ENCODE measurements at regions not wholly inside any gene's neighbourhood (a gene's known extent, or its start where the extent isn't known, plus 50 kb on each side); places are given as distances from the start of the nearest gene placed in this dataset.

DNA sequence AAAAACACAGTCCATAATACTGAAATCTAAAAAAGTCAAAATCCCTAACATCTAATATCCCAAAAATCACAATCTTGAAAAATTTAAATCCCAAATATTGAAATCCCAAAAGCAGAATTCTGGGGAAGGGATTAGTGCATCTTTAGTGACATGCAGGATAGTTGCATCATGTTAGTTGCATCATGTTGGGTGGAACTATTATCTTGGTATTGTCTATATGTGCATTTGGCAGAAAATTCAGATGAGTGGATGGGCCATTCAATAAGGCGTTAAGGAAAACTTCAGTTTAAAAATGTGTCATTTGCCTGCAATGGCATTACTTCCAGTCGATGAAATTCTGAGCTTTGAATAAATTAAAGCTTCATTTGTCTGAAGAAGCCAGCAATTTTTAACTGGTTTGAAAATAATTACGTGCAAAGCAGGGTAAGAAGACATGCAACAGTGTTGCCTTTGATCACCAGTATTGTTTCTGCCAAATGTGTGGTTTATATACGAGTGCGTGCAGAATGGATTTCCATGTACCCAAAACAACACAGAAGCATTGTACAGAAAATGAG is 221.4 kb upstream of the NFE2L3 start:
- no peak for DNase-seq

DNA sequence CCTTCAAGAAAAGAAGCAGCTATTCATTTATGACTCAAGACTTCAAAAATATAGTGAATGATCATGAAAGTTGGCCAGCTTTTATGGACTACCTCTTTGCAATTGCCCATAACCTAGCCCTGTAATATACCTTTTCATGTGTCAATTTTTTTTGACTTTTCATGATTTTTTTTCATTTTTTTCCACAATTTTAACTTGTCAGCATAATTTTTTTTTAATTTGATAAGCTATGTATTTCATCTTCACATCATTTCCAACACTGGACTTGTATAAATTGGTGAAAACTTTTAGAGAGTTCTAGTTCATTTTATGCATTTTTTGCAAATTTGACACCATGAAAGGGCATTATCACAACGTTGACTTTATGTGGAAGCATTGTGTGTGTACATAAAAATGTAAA is 220.8 kb upstream of the NFE2L3 start:
- no peak for DNase-seq

DNA sequence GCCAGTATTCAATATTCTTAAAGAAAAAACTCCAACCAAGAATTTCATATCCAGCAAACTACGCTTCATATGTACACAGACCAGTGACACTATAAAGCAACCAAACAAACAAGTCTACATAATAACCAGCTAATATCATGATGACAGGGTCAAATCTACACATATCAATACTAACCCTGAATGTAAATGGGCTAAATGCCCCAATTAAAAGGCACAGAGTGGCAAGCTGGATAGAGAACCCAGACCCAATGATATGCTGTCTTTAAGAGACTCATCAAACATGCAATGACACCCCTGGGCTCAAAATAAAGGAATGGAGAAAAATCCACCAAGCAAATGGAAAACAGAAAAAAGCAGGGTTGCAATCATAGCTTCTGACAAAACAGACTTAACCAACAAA is 218.1 kb upstream of the NFE2L3 start:
- DNase-seq = no peak

DNA sequence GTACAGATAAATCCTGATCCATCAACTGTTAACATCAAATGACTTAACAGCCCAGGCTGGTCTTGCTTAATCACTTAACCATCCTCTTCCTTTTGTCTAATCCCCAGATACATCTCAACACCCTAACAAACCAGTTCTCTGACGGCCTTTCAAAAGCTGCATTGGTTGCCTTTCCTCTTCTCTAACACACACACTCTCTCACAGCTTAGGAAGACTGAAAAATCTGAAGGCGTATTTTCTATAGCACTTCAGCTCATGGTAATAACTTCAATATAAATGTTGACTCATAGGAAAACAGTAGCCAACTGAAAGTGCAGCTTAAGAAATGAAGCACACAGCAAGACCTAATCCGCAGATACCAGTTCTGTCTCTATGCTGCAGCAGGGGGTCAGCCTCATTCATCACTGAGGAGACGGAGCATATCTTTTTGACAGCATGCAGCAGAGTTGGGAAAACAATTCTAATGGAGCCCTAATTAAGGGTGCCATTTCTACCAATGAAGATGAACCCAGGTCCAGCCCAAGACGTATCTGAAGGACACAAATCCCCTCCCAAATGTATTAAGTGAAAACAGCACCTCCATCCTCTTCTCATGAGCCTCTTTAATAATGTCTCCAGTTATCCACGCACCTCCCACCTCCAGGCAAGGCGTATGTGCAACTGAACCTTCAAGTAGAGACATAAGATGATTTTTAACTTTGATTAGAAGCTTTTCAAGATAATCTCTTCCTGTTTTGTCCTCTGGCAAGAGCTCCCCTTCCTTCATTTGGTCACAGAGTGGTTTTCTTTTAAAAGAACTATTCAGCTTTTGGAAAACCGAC is 211.7 kb upstream of the NFE2L3 start:
- no peak for DNase-seq

DNA sequence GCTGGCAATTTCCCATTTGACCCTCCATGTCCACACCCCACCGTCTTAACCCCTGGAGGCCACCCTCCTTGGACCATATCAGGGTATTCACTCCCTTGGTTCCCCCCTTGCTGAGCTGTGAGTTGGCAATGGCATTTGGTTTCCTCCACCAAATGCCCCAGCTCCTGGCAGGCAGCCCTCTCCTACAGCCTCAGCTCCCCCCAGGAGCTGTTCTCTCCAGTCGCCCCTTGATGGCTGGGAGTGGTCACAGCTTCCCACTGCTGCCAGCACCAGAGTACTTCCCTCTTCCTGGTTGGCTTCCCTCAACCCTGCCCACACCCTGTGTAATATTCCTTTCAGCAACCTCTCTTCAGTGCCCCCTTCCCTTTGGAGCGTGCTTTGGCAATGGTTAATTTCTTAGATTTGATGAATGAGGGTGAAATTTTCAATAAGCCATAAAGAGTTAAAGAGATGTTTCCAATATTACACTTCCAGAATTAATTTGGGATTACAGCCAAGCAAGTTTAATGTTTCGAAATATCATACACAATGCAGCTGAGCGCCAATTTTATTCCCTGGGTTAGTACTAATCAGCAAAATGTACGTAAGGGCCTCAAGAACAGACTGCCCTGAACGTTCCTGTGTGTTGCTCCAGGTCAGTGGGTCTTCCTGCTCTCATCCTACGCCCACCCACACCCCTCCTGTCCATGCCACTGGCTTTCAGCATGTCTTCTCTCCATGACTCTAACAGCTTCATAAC is 207.1 kb upstream of the NFE2L3 start:
- no peak for DNase-seq

DNA sequence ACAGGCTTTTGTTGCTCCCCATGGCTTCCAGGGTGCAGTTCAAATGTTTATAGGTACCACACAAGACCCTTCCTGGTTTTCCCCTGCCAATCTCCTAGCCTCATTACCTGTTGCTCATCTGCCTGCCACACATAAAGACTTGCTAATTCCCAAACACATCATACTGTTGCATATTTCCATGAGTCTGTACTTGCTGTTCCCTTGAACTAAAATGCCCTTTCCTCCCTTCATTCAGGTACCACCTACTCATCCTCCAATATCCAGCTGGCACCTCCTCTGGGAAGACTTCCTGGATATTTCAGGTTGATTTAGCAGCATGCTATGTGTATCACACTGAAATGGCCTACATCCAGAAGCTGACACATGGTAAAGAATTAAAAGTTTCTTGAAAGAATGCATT is 206.4 kb upstream of the NFE2L3 start:
- no peak for DNase-seq

DNA sequence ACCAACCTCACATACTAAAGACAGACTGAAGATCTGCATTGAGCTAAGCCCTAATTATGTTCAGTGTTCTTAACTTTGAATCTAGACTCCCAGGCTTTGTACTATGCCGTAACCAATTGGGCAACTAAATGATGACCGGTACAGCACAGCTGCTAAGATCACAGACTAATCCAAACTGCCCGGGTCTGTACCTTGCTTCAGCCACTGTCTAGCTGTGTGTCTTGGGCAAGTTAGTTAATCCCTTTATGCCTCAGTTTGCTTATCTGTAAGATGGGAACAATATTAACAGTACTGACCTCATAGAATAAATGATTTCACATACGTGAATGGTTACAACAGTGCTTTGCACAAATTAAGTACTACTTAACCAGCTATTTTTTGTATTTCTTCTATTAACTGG is 205.8 kb upstream of the NFE2L3 start:
- no peak for DNase-seq

DNA sequence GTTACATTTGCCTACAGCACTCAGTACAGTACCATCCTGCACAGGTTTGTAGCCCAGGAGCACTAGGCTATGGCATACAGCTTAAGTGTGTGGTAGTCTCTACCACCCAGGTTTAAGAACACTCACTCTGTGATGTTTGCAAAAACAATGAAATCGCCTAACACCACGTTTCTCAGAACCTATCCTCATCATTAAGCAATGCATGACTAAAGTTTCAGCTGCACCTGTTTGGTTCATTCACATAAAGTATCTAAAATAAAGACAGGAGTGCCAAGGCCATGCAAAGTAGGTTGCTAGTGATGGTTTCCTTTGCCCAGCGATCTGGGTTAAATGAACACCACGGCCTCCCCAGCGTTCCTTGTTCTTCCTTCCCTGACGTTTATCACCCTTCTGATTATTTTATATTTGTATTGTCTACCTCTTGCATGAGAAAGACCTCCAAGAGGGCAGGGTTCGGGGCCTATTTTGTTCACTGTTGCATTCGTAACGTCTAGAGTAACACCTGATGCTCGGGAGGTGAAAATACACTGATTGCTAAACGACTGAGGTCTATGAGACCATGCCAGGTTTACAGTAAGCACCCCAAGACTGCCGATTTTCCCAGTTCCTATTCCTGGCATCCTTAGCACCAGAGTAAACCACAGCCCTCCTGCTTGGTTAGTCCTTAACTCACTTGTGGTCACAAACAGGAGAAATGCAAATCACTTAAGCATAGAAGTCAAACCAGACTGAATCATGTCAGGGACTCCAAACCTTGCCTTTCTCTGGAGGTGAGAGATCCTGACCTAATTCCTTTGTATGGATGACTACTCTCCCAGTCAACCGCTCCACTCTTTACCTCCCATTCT is 204.1 kb upstream of the NFE2L3 start:
- no peak for DNase-seq

DNA sequence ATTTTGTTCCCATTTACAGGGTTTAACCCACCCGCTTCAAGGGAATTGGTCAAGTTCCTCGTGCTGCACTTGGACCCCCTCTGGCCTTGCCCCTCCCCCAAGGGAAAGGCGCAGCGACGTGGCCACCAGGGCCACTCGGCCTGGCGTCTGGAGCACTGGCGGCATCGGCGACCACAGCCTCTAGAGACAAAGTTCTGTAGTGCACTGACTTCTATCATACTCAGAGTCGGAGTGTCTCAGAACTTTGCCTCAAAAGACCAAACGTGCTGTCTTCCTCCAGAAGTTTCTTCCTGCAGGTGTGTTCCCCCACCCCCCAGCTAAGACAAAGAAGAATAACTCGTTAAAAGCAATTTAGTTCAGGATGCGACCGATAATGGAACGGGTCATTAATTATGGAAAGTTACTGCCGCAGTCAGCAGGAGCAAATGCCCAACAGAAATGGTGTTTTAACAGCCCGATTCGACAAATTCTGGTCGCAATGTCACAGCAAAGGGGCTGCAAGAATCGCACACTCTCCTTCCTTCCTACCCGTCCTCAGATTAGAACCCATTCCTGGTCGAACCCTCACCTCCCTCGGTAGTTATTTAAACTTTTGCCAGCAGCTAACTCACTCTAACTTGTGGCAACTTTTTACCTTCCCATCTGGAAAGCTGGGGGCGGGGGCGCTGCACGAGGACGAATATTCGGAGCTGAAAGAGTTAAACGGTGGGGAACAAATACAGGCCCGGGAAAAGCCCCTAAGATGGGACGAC is 202.1 kb upstream of the NFE2L3 start:
- no peak for DNase-seq

DNA sequence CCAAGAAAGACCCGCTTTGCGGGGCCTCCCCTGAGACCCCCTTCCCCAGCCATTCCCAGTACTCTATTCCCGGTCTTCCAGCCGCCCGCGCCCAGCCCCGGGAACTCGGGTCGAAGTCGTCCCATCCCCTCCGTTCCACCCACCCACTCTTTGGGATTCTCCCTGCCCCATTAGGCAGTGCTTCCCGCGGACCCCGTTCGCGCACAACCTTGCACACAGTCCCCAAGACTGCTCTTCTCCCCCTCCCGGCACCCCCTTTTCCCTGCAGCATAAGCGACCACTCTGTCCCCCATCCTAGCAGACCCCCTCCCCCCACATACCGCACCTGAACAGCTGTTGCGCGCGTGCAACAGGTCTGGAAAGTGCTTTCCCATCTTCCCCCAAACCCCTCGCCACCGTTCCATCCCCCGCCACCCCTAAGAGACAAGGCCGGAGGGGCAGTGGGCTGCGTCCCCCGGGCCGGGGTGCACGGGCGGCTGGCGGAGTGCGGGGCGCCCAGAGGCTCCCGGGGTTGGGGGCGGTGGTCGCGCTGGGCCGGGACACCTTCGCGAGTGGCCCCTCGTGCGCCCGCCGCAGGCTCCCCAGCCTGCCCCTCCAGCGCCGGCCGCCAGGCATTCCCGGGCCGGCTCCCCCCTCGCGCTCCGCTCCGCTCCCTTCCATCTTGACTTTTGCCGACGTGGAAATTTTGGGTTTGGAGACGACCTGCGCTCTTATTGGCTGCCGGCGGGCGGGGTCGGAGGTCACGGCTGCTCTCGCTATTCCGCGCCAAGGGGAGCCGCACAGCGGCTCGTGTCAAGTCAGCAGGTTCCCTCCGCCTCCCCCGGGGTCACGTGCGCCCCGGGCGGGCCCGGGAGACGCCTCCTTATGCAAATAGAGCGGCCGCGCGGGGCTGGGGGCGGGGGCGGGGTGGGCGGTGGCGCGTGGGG is 201.2 kb upstream of the NFE2L3 start:
- peak; percentile 93 for DNase-seq

DNA sequence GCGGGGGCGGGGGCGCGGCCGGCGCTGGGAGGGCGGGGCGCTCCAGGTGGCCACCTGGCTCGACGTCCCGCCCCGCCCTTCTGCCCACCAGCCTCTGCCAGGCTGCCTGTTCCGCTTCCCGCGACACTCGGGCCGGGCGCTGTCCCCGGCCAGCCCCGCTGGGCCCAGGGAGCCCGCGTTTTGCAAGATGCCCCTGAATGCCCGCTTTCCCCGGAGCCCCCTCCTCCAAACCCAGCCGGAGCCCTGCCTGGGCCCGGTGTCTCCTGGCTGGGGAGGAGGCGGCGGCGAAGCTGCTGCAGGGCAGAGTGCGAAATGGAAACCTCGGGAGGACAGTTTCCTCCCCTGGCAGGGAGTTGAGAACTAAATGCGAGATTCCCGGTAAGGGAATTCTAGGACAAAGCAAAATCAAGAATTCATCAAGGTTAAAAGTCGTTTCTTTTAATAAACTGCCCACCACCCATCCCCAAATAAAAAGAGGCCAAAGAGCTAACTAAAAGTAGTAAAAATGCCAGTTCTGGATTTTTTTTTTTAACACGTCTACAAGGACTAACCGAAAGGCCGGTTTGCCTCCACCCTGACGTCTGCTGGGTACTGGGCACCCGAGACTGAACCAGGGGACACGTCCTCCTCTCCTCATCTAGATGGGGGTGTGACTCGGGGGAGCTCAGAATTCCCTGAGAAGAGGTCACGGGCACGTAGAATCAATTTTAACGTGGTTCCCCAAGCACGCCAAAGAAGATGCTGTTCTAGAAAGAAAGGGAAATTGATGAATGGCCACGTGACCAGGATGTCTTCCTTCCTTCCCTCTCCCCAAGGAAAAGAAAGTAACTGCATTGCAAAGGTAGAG is 200.4 kb upstream of the NFE2L3 start:
- DNase-seq = no peak

DNA sequence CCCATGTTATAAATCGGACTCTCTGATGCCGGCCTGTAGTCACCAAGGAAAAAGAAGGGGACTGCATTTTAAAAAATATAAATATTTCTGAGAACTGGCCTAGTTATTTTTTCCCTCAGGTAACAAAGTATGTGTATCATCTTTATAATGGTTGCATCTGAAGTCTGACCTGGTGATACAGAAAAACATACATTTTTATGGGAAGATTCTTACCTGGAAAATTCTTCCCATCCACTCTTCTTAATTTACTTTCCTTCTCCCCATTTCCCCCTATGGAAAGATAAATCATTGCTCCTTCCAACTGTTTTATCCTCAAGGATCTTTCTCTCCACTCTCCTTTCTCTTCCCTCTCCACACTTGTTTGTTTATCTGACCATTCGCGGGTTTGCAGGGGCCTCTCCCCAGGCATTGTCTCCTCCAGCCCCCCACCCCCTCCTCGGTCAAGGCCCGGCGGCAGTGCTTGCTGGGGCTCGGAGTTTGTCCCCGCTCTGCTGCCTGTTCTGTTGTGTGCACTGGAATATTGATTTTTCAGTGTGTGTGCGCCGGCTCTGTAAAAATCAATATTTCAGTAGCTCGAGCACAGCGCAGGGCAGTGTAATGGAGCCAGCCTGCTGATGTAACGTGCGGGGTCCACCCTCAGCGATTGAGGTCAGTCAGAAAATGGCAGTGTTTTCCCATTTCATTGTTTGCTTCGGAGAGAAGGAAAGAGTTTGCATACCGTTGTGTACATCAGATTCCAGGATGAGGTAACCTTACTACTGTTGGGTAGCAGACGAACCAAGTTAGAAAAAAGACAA is 199.5 kb upstream of the NFE2L3 start:
- DNase-seq = no peak

DNA sequence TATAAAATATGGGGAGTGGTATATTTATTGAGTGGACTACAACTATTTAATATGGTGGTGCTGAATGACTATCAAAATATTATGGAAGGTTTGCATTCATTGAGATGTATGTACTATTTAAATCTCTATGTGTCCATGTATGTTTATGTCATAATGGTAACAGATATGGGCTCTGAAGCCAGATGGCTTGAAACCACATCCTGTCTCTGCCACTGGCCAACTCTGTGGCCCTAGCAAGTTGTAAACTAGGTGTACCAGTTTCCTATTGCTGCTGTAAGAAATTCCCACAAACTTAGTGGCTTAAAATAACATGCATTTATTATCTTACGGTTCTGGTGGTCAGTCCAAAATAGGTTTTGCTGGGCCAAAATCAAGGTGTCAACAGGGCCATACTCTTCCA is 198.1 kb upstream of the NFE2L3 start:
- DNase-seq = no peak

DNA sequence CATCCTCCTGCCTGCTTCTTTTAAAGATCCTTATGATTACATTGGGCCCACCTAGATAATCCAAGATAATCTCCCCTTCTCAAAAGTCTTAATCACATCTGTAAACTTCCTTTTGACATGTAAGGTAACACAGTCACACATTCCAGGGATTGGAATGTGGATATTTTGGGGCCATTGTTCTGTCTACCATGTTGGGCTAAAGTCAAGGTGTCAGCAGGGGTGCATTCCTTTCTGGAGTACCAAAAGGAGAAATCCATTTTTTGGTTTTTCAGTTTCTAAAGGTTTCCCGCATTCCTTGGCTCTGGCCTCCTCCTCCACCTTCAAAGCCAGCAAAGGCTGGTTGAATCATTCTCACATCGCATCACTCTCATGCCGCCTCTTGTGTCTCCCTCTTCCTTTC is 197.6 kb upstream of the NFE2L3 start:
- DNase-seq = no peak

DNA sequence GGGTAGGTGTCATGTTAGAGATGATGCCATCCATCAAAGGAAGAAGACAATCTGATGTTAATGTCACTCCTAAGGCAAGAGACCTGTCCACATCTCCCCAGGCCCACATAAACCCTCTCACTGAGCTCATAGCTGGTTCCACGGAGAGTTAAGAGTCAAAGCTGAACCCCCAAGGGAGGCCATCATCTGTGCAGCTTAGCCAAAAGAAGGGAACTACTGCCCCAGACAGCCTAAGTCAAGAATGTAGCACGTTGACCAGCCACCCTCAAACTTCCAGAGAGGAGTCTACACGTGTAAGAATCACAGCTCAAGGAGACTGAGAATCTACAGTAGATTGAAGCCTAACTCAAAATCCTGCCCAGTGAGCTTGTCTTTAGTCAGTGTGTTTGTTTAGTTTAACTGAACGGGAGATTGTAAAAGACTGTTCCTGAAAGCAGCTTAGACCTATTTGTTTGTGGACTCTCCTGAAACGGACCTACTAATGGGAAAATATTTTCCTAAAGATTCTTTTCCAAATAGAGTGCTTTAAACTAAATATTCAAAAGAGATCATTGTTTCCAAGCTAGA is 192.7 kb upstream of the NFE2L3 start:
- DNase-seq = no peak

DNA sequence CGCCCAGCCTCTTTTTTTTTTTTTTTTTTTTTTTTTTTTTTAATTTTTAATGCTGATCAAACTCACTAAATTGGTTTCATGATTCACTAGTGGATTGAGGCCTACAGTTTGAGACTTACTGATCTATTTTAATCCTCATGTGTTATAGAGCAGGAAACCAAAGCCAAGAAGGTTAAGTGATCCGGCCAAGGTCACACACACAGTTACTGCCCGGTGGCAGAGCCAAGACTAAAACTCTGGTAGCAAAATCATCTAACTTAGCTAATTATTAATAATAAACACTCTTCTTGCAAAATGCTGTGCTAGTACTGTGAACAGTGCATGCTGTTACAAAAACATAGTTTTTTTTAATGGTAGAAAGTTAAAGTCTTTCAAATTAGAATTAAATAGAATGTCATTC is 188.3 kb upstream of the NFE2L3 start:
- DNase-seq = no peak

DNA sequence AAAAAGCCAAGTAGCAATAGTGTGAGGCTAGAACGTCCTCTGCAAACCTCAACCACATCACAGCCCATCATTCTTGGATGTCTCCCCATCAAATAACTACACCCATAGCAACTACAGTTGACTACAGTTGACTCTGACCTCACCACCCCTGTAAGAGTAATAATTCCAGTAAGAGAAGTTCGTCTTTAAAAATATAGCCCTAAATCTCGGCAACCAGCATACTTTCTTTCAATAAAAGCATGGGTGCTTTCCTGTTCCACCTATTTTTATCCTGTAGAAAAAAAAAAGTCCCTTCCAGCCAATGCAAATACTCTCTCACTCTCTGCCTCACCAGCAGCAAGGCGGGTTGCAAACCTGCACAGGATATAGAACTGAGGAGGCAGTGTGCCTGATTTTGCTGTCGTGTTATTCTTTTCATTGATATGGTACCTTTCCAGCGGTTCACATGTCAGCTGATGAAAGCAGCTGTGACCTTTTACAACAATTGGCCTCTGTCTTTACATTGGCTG is 187.5 kb upstream of the NFE2L3 start:
- no peak for DNase-seq

DNA sequence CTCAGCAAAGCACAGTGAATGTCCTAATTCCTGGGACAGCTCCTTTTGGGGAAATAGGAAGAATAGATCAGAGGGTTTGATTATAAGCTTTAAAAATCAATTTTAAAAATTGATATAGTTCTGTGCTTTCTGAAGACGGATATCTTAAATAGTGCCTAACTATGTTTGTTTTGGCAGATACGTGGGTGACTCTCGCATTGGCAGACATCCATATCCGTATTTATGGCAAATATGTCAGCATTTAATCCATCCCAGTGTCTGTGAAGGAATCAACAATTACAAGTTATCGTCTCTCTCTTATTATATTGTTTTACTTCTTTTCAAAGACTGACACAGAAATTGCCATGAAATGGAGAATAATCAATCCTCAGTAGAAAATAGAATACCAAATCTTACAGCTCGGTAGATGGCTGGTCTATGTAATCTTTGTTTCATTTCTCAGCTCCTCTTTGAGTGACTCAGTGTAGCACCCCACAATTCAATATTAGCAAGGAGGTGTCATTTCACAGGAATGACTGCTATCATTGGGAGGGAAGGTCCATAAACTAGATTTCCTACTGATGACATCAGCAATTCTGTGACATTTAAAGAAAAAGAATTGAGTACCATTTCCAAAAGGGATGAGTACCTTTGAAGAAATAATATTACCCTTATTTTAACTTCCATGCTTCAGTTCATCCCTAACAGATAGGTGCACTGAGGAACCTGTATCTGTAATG is 186.4 kb upstream of the NFE2L3 start:
- no peak for DNase-seq
